SU-DHL-6 (cell line): ENCODE measurements at regions not wholly inside any gene's neighbourhood (a gene's known extent, or its start where the extent isn't known, plus 50 kb on each side); places are given as distances from the start of the nearest gene placed in this dataset.

ENCODE experiments used
- H2AFZ ChIP-seq: fragments of 200-600 bp; sonication (generic); 2 replicates; pipeline ENCODE4 v1.6.1; 2014; ENCODE audit warnings: low read depth, mild to moderate bottlenecking, moderate library complexity, mixed read lengths, antibody characterized with exemption, low read length; ENCODE audit not compliant: severe bottlenecking
- H3F3A ChIP-seq: fragments of 200-600 bp; shearing (Covaris generic); 2 replicates; pipeline ENCODE4 v1.6.0; 2016; ENCODE audit warnings: antibody characterized with exemption, mild to moderate bottlenecking; ENCODE audit not compliant: insufficient read depth
- H3K27ac ChIP-seq: fragments of 200-600 bp; sonication (generic); 2 replicates; pipeline ENCODE4 v1.5.1; 2016; ENCODE audit warnings: low read depth, mild to moderate bottlenecking, low read length, moderate library complexity, mixed read lengths
- H3K27me3 ChIP-seq: fragments of 200-600 bp; sonication (generic), shearing (Covaris generic); 2 replicates; pipeline ENCODE4 v1.6.0; 2014; ENCODE audit warnings: mild to moderate bottlenecking, low read length
- H3K36me3 ChIP-seq: fragments of 200-600 bp; sonication (generic); 2 replicates; pipeline ENCODE4 v1.6.1; 2014; ENCODE audit warnings: mild to moderate bottlenecking, low read length, mixed read lengths
- H3K4me2 ChIP-seq: fragments of 300-600, 200-600 bp; shearing (Covaris generic), sonication (generic); 2 replicates; pipeline ENCODE4 v1.6.0; 2014; ENCODE audit warnings: low read length, low read depth, mild to moderate bottlenecking; ENCODE audit not compliant: poor library complexity, severe bottlenecking
- H3K4me3 ChIP-seq: fragments of 200-600 bp; sonication (generic); 2 replicates; pipeline ENCODE4 v1.5.1; 2014; ENCODE audit warnings: antibody characterized with exemption, low read length, mild to moderate bottlenecking, mixed read lengths; ENCODE audit not compliant: insufficient read depth, poor library complexity, severe bottlenecking
- H3K79me2 ChIP-seq: fragments of 200-600 bp; sonication (generic); 2 replicates; pipeline ENCODE4 v1.6.1; 2014; ENCODE audit warnings: mild to moderate bottlenecking, low read length, moderate library complexity; ENCODE audit not compliant: insufficient read depth
- H3K9ac ChIP-seq: fragments of 200-600 bp; sonication (generic); 2 replicates; pipeline ENCODE4 v1.7.0; 2014; ENCODE audit warnings: mild to moderate bottlenecking, low read length
- H3K9me2 ChIP-seq: fragments of 200-600 bp; sonication (generic); replicated peaks from 2 replicates; pipeline ENCODE4 v1.6.1; 2014; ENCODE audit warnings: low read length; ENCODE audit not compliant: insufficient read depth
- H3K9me3 ChIP-seq: fragments of 200-600 bp; sonication (generic); 2 replicates; pipeline ENCODE4 v1.6.1; 2014; ENCODE audit warnings: low read length, mixed read lengths; ENCODE audit not compliant: insufficient read depth
- H4K20me1 ChIP-seq: fragments of 200-600 bp; sonication (generic); 2 replicates; pipeline ENCODE4 v1.6.1; 2014; ENCODE audit warnings: low read depth, mild to moderate bottlenecking, antibody characterized with exemption, low read length, moderate library complexity, mixed read lengths
- CTCF ChIP-seq: fragments of 200-600 bp; sonication (generic); IDR thresholded peaks from one replicate; pipeline ENCODE4 v1.5.1; 2017; ENCODE audit warnings: antibody characterized with exemption, mild to moderate bottlenecking, low read length, moderate library complexity; ENCODE audit not compliant: insufficient read depth, poor library complexity, severe bottlenecking
- EZH2phosphoT487 ChIP-seq: fragments of 200-600 bp; sonication (generic), shearing (Covaris generic); conservative IDR thresholded peaks from 2 replicates; pipeline ENCODE4 v1.6.1; 2018; ENCODE audit warnings: mild to moderate bottlenecking, antibody characterized with exemption, low read length, moderate library complexity, mixed read lengths

- Histone ChIP-seq H3F3A (no peaks in the 10 kb centered on the region), H3K9me2 (no peaks in the 10 kb centered on the region), H3K4me2 (no peak overlapping the region), H3K27me3 (no peaks in the 10 kb centered on the region), H3K9me3 (no peaks in the 10 kb centered on the region), H3K27ac (no peak overlapping the region), H4K20me1 (no peaks in the 10 kb centered on the region), H3K9ac (no peak overlapping the region), H3K79me2 (no peaks in the 10 kb centered on the region), H2AFZ (no peak overlapping the region), H3K36me3 (no peaks in the 10 kb centered on the region), H3K4me3 (no peak overlapping the region)
- TF ChIP-seq CTCF, result no peak
- no peak for TF ChIP-seq EZH2phosphoT487
These were observed 1025.1 kb upstream of the CDH8 start for GRCh38 chr16:63061319-63061718.

- H3K27me3 ChIP-seq, result no peaks in the 10 kb centered on the region
- H3K79me2 ChIP-seq, result no peaks in the 10 kb centered on the region
- no peak overlapping the region for H3K9ac ChIP-seq
- no peak overlapping the region for H3K4me2 ChIP-seq
- no peak overlapping the region for H3K4me3 ChIP-seq
- no peaks in the 10 kb centered on the region for H3F3A ChIP-seq
- no peak overlapping the region for H2AFZ ChIP-seq
- no peaks in the 10 kb centered on the region for H3K9me2 ChIP-seq
- H3K27ac ChIP-seq, result no peak overlapping the region
- H3K9me3 ChIP-seq, result no peaks in the 10 kb centered on the region
- no peaks in the 10 kb centered on the region for H4K20me1 ChIP-seq
- H3K36me3 ChIP-seq, result no peaks in the 10 kb centered on the region
- TF ChIP-seq CTCF, result no peak
- TF ChIP-seq EZH2phosphoT487, result no peak
These were observed 1023.4 kb upstream of the CDH8 start for GRCh38 chr16:63059676-63060075.

- no peak for TF ChIP-seq CTCF
- TF ChIP-seq EZH2phosphoT487, result no peak
- no peak overlapping the region for H3K27ac ChIP-seq
- no peaks in the 10 kb centered on the region for H3K9me3 ChIP-seq
- H3K36me3 ChIP-seq, result no peaks in the 10 kb centered on the region
- H3F3A ChIP-seq, result no peaks in the 10 kb centered on the region
- H3K9me2 ChIP-seq, result no peaks in the 10 kb centered on the region
- no peaks in the 10 kb centered on the region for H3K27me3 ChIP-seq
- no peak overlapping the region for H3K4me3 ChIP-seq
- no peaks in the 10 kb centered on the region for H4K20me1 ChIP-seq
- no peak overlapping the region for H2AFZ ChIP-seq
- H3K4me2 ChIP-seq, result no peak overlapping the region
- no peak overlapping the region for H3K9ac ChIP-seq
- no peaks in the 10 kb centered on the region for H3K79me2 ChIP-seq
These were observed 1021.1 kb upstream of the CDH8 start for GRCh38 chr16:63057341-63057740.

DNA sequence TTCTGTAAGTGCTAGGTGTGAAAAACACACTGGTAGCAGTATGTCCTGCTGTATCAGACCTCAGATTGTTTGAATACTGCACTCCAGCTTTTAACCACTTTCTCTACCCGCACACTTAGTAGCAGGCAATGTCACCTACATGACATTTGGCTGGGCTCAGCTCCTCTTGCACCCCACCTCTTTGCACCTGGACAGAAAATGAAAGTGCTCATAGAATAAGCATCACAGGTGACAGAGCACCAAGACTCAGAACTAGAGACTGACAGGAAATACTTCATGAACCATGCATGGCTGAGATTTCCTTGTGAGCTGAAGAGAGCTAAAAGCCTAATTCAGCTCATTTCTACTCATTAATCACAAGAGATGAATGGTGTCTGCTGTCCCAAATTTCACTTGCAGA, 1014.2 kb upstream of the CDH8 start:
- Histone ChIP-seq H4K20me1 (no peaks in the 10 kb centered on the region), H3F3A (no peaks in the 10 kb centered on the region), H3K9ac (no peak overlapping the region), H3K27me3 (no peaks in the 10 kb centered on the region), H3K4me2 (no peak overlapping the region), H3K9me3 (no peaks in the 10 kb centered on the region), H3K79me2 (no peaks in the 10 kb centered on the region), H3K27ac (no peak overlapping the region), H2AFZ (no peak overlapping the region), H3K9me2 (no peaks in the 10 kb centered on the region), H3K4me3 (no peak overlapping the region), H3K36me3 (no peaks in the 10 kb centered on the region)
- TF ChIP-seq EZH2phosphoT487, result no peak
- no peak for TF ChIP-seq CTCF
